ENCODE measurements at regions not wholly inside any gene's neighbourhood (a gene's known extent, or its start where the extent isn't known, plus 50 kb on each side); places are given as distances from the start of the nearest gene placed in this dataset.

- H3K27ac ChIP-seq (ENCODE audit: low read depth, low read length) = no peak overlapping the region
- H2AK5ac ChIP-seq (ENCODE audit: low read length) = no peak overlapping the region
- no peaks in the 10 kb centered on the region for H3K27me3 ChIP-seq (ENCODE audit: insufficient read depth, low read length, poor library complexity)
- H3K4me3 ChIP-seq (ENCODE audit: low read length) = no peak overlapping the region
- H3K23ac ChIP-seq (ENCODE audit: low read length) = no peak overlapping the region
- no peak overlapping the region for H4K5ac ChIP-seq (ENCODE audit: low read length)
- no peak overlapping the region for H3K4me2 ChIP-seq (ENCODE audit: low read length)
- H4K8ac ChIP-seq (ENCODE audit: low read depth, low read length) = no peak overlapping the region
- H3K56ac ChIP-seq (ENCODE audit: low read length) = no peak overlapping the region
- no peaks in the 10 kb centered on the region for H3K79me2 ChIP-seq (ENCODE audit: control insufficient read depth, insufficient read depth, low read length)
- no peaks in the 10 kb centered on the region for H3K36me3 ChIP-seq (ENCODE audit: control insufficient read depth, insufficient read depth, low read length)
- H3K4ac ChIP-seq (ENCODE audit: low read depth, low read length) = no peak overlapping the region
- H2BK15ac ChIP-seq (replicated peaks; ENCODE audit: low read depth) = no peak overlapping the region
- H2BK5ac ChIP-seq (ENCODE audit: low read length) = no peak overlapping the region
- no peak overlapping the region for H2BK120ac ChIP-seq (ENCODE audit: low read depth, low read length)
- H3K79me1 ChIP-seq (ENCODE audit: low read length) = no peaks in the 10 kb centered on the region
- WGBS (ENCODE audit: extremely low coverage, insufficient coverage, low lambda C conversion rate) = no CpG with 5 or more reads among the region's 3 CpGs
- H3K18ac ChIP-seq (ENCODE audit: low read length) = no peak overlapping the region
- H3K4me1 ChIP-seq (ENCODE audit: control insufficient read depth, low read depth, low read length) = no peaks in the 10 kb centered on the region
- no peak for DNase-seq
- no peak overlapping the region for H3K9ac ChIP-seq (ENCODE audit: low read length)
Observed at GRCh38 chr2:59724746-59725145, 828.7 kb downstream of the BCL11A start.

GRCh38 chr2:59720296-59720866 is 833.1 kb downstream of the BCL11A start:
- Histone ChIP-seq H3K4ac (ENCODE audit: low read depth, low read length) (no peak overlapping the region), H2BK15ac (replicated peaks; ENCODE audit: low read depth) (no peak overlapping the region), H3K4me3 (ENCODE audit: low read length) (no peak overlapping the region), H3K23ac (ENCODE audit: low read length) (no peak overlapping the region), H4K8ac (ENCODE audit: low read depth, low read length) (no peak overlapping the region), H3K56ac (ENCODE audit: low read length) (no peak overlapping the region), H3K4me2 (ENCODE audit: low read length) (no peak overlapping the region), H2AK5ac (ENCODE audit: low read length) (no peak overlapping the region), H3K9ac (ENCODE audit: low read length) (no peak overlapping the region), H2BK120ac (ENCODE audit: low read depth, low read length) (no peak overlapping the region), H3K27me3 (ENCODE audit: insufficient read depth, low read length, poor library complexity) (no peaks in the 10 kb centered on the region), H3K79me2 (ENCODE audit: control insufficient read depth, insufficient read depth, low read length) (no peaks in the 10 kb centered on the region), H3K36me3 (ENCODE audit: control insufficient read depth, insufficient read depth, low read length) (no peaks in the 10 kb centered on the region), H2BK5ac (ENCODE audit: low read length) (no peak overlapping the region), H4K5ac (ENCODE audit: low read length) (no peak overlapping the region), H3K27ac (ENCODE audit: low read depth, low read length) (no peak overlapping the region), H3K4me1 (ENCODE audit: control insufficient read depth, low read depth, low read length) (no peaks in the 10 kb centered on the region), H3K79me1 (ENCODE audit: low read length) (no peaks in the 10 kb centered on the region), H3K18ac (ENCODE audit: low read length) (no peak overlapping the region)
- no peak for DNase-seq
- WGBS (ENCODE audit: extremely low coverage, insufficient coverage, low lambda C conversion rate) = no CpG with 5 or more reads among the region's 4 CpGs

- Histone ChIP-seq H3K56ac (ENCODE audit: low read length) (no peak overlapping the region), H3K9ac (ENCODE audit: low read length) (no peak overlapping the region), H2AK5ac (ENCODE audit: low read length) (no peak overlapping the region), H3K79me2 (ENCODE audit: control insufficient read depth, insufficient read depth, low read length) (no peaks in the 10 kb centered on the region), H3K4me1 (ENCODE audit: control insufficient read depth, low read depth, low read length) (no peaks in the 10 kb centered on the region), H3K27ac (ENCODE audit: low read depth, low read length) (no peak overlapping the region), H4K8ac (ENCODE audit: low read depth, low read length) (no peak overlapping the region), H3K18ac (ENCODE audit: low read length) (no peak overlapping the region), H2BK15ac (replicated peaks; ENCODE audit: low read depth) (no peak overlapping the region), H3K27me3 (ENCODE audit: insufficient read depth, low read length, poor library complexity) (no peaks in the 10 kb centered on the region), H2BK120ac (ENCODE audit: low read depth, low read length) (no peak overlapping the region), H3K36me3 (ENCODE audit: control insufficient read depth, insufficient read depth, low read length) (no peaks in the 10 kb centered on the region), H2BK5ac (ENCODE audit: low read length) (no peak overlapping the region), H3K23ac (ENCODE audit: low read length) (no peak overlapping the region), H3K4me3 (ENCODE audit: low read length) (no peak overlapping the region), H4K5ac (ENCODE audit: low read length) (no peak overlapping the region), H3K4me2 (ENCODE audit: low read length) (no peak overlapping the region), H3K4ac (ENCODE audit: low read depth, low read length) (no peak overlapping the region), H3K79me1 (ENCODE audit: low read length) (no peaks in the 10 kb centered on the region)
- no CpG with 5 or more reads among the region's 3 CpGs for WGBS (ENCODE audit: extremely low coverage, insufficient coverage, low lambda C conversion rate)
- DNase-seq = no peak
Observed at GRCh38 chr2:59713577-59713976, 839.9 kb downstream of the BCL11A start.

GRCh38 chr2:59711121-59711520 is 842.3 kb downstream of the BCL11A start:
- H2AK5ac ChIP-seq (ENCODE audit: low read length) = no peak overlapping the region
- no peak overlapping the region for H2BK5ac ChIP-seq (ENCODE audit: low read length)
- H3K9ac ChIP-seq (ENCODE audit: low read length) = no peak overlapping the region
- H3K4me1 ChIP-seq (ENCODE audit: control insufficient read depth, low read depth, low read length) = no peaks in the 10 kb centered on the region
- DNase-seq = no peak
- no peak overlapping the region for H4K8ac ChIP-seq (ENCODE audit: low read depth, low read length)
- no peak overlapping the region for H3K56ac ChIP-seq (ENCODE audit: low read length)
- H3K4me2 ChIP-seq (ENCODE audit: low read length) = no peak overlapping the region
- no peaks in the 10 kb centered on the region for H3K27me3 ChIP-seq (ENCODE audit: insufficient read depth, low read length, poor library complexity)
- H3K23ac ChIP-seq (ENCODE audit: low read length) = no peak overlapping the region
- no peak overlapping the region for H3K4me3 ChIP-seq (ENCODE audit: low read length)
- no peaks in the 10 kb centered on the region for H3K79me2 ChIP-seq (ENCODE audit: control insufficient read depth, insufficient read depth, low read length)
- no peak overlapping the region for H3K18ac ChIP-seq (ENCODE audit: low read length)
- H3K4ac ChIP-seq (ENCODE audit: low read depth, low read length) = no peak overlapping the region
- H3K36me3 ChIP-seq (ENCODE audit: control insufficient read depth, insufficient read depth, low read length) = no peaks in the 10 kb centered on the region
- no peak overlapping the region for H2BK120ac ChIP-seq (ENCODE audit: low read depth, low read length)
- no peak overlapping the region for H2BK15ac ChIP-seq (replicated peaks; ENCODE audit: low read depth)
- no peak overlapping the region for H4K5ac ChIP-seq (ENCODE audit: low read length)
- no peaks in the 10 kb centered on the region for H3K79me1 ChIP-seq (ENCODE audit: low read length)
- H3K27ac ChIP-seq (ENCODE audit: low read depth, low read length) = no peak overlapping the region

GRCh38 chr2:59706729-59707128 is 846.7 kb downstream of the BCL11A start:
- Histone ChIP-seq H3K27ac (ENCODE audit: low read depth, low read length) (no peak overlapping the region), H3K36me3 (ENCODE audit: control insufficient read depth, insufficient read depth, low read length) (no peaks in the 10 kb centered on the region), H3K18ac (ENCODE audit: low read length) (no peak overlapping the region), H2AK5ac (ENCODE audit: low read length) (no peak overlapping the region), H3K27me3 (ENCODE audit: insufficient read depth, low read length, poor library complexity) (no peaks in the 10 kb centered on the region), H4K5ac (ENCODE audit: low read length) (no peak overlapping the region), H3K56ac (ENCODE audit: low read length) (no peak overlapping the region), H3K4me2 (ENCODE audit: low read length) (no peak overlapping the region), H2BK15ac (replicated peaks; ENCODE audit: low read depth) (no peak overlapping the region), H3K79me1 (ENCODE audit: low read length) (no peaks in the 10 kb centered on the region), H3K9ac (ENCODE audit: low read length) (no peak overlapping the region), H3K4me3 (ENCODE audit: low read length) (no peak overlapping the region), H3K79me2 (ENCODE audit: control insufficient read depth, insufficient read depth, low read length) (no peaks in the 10 kb centered on the region), H3K4ac (ENCODE audit: low read depth, low read length) (no peak overlapping the region), H2BK5ac (ENCODE audit: low read length) (no peak overlapping the region), H3K23ac (ENCODE audit: low read length) (no peak overlapping the region), H4K8ac (ENCODE audit: low read depth, low read length) (no peak overlapping the region), H3K4me1 (ENCODE audit: control insufficient read depth, low read depth, low read length) (no peaks in the 10 kb centered on the region), H2BK120ac (ENCODE audit: low read depth, low read length) (no peak overlapping the region)
- no peak for DNase-seq
- WGBS (ENCODE audit: extremely low coverage, insufficient coverage, low lambda C conversion rate) = no CpG with 5 or more reads among the region's 4 CpGs

GRCh38 chr2:59703796-59704195 is 849.7 kb downstream of the BCL11A start:
- H3K4ac ChIP-seq (ENCODE audit: low read depth, low read length) = no peak overlapping the region
- no peak overlapping the region for H4K8ac ChIP-seq (ENCODE audit: low read depth, low read length)
- no peak overlapping the region for H3K4me2 ChIP-seq (ENCODE audit: low read length)
- WGBS (ENCODE audit: extremely low coverage, insufficient coverage, low lambda C conversion rate) = no CpG with 5 or more reads among the region's 1 CpG
- no peak overlapping the region for H2BK5ac ChIP-seq (ENCODE audit: low read length)
- no peaks in the 10 kb centered on the region for H3K36me3 ChIP-seq (ENCODE audit: control insufficient read depth, insufficient read depth, low read length)
- H3K23ac ChIP-seq (ENCODE audit: low read length) = no peak overlapping the region
- no peak for DNase-seq
- H3K79me1 ChIP-seq (ENCODE audit: low read length) = no peaks in the 10 kb centered on the region
- H4K5ac ChIP-seq (ENCODE audit: low read length) = no peak overlapping the region
- H2AK5ac ChIP-seq (ENCODE audit: low read length) = no peak overlapping the region
- no peak overlapping the region for H3K56ac ChIP-seq (ENCODE audit: low read length)
- H3K27ac ChIP-seq (ENCODE audit: low read depth, low read length) = no peak overlapping the region
- H3K79me2 ChIP-seq (ENCODE audit: control insufficient read depth, insufficient read depth, low read length) = no peaks in the 10 kb centered on the region
- no peak overlapping the region for H3K18ac ChIP-seq (ENCODE audit: low read length)
- H3K4me1 ChIP-seq (ENCODE audit: control insufficient read depth, low read depth, low read length) = no peaks in the 10 kb centered on the region
- H3K9ac ChIP-seq (ENCODE audit: low read length) = no peak overlapping the region
- no peak overlapping the region for H2BK120ac ChIP-seq (ENCODE audit: low read depth, low read length)
- no peak overlapping the region for H2BK15ac ChIP-seq (replicated peaks; ENCODE audit: low read depth)
- H3K4me3 ChIP-seq (ENCODE audit: low read length) = no peak overlapping the region
- H3K27me3 ChIP-seq (ENCODE audit: insufficient read depth, low read length, poor library complexity) = no peaks in the 10 kb centered on the region

All from mesendoderm (in vitro differentiated cells).